Suprapubic skin (tissue), 4 donors: ENCODE measurements at regions not wholly inside any gene's neighbourhood (a gene's known extent, or its start where the extent isn't known, plus 50 kb on each side); places are given as distances from the start of the nearest gene placed in this dataset.
"Not testable (repeated sequence)": the region's sequence is repeated elsewhere in the genome, so short reads cannot be mapped to it uniquely, and the experiment has no call there.

ENCODE experiments used
- CTCF ChIP-seq, 2 donors: fragments of 200-600 bp in 1 of 2; fragments of 450-650 bp in 1 of 2; sonication (generic) in 1 of 2; IDR thresholded peaks; one replicate each; pipeline ENCODE4 v1.5.1; 2016 to 2019; ENCODE audit warnings: antibody characterized with exemption in 2 of 2, mild to moderate bottlenecking in 1 of 2, moderate library complexity in 1 of 2
- EP300 ChIP-seq: sonication (generic); formaldehyde crosslinking; IDR thresholded peaks from one replicate; pipeline ENCODE4 v1.6.1; 2017; ENCODE audit warnings: antibody characterized with exemption
- POLR2A ChIP-seq, 2 donors: fragments of 450-650 bp; IDR thresholded peaks; one replicate each; pipeline ENCODE4 v1.6.1; 2017; ENCODE audit warnings: antibody characterized with exemption in 2 of 2, mild to moderate bottlenecking in 2 of 2, moderate library complexity in 2 of 2
- POLR2AphosphoS5 ChIP-seq, 3 donors: sonication (generic); formaldehyde crosslinking; IDR thresholded peaks; one replicate each; pipeline ENCODE4 v1.6.1; 2017; ENCODE audit warnings: antibody characterized with exemption in 3 of 3

- TF ChIP-seq EP300; CTCF (IDR thresholded peaks at IDR 0.05); POLR2A (IDR thresholded peaks at IDR 0.05); POLR2AphosphoS5 (IDR thresholded peaks at IDR 0.05): not testable (repeated sequence)
Measured at GRCh38 chr7:65144557-65144956, 138.1 kb upstream of the ERV3-1 start.
